HepG2 (cell line): ENCODE measurements at regions not wholly inside any gene's neighbourhood (a gene's known extent, or its start where the extent isn't known, plus 50 kb on each side); places are given as distances from the start of the nearest gene placed in this dataset.
A peak's percentile ranks its signal among the peaks of the same experiment; 100 is the strongest.

Source experiments
- ATAC-seq: fragments of 200-7000 bp; cut with Tn5 transposase; 3 replicates; pipeline ENCODE4 v1.9.1; 2020; ENCODE audit warnings: mild to moderate bottlenecking, moderate library complexity
- BruUV-seq: library from RNA; stranded (reverse); fragments of 400-500 nt; replicated peaks from 2 replicates; lab custom pipeline; 2021; lab: Mats Ljungman, UMichigan
- CTCF ChIA-PET: fragments of 300-600 bp; formaldehyde crosslinking; extraction: SDS; loops from one replicate; lab custom pipeline; 2021; ENCODE audit warnings: low total read pairs, inconsistent platforms, low intra/inter-chr PET ratio; lab: Yijun Ruan, JAX
- POLR2A ChIA-PET: fragments of 350-600 bp; sonication (Branson Sonifier 250); formaldehyde crosslinking; loops from one replicate; lab custom pipeline; 2020; ENCODE audit warnings: antibody characterized with exemption, inconsistent platforms; lab: Yijun Ruan, JAX
- DNase-seq: peaks from one replicate; pipeline ENCODE4 v3.0.0-alpha.2; 2015; ENCODE audit warnings: low spot score
- FAIRE-seq: peaks from 3 replicates; lab custom pipeline; 2011; peaks lifted over from hg19 to GRCh38; lab: Jason Lieb, UNC
- H2AFZ ChIP-seq: one replicate; pipeline ENCODE4 v1.6.1; 2011; ENCODE audit warnings: low read length, inconsistent platforms
- H3K27ac ChIP-seq: fragments of 300-600 bp; 3 replicates; pipeline ENCODE4 v1.8.0; 2011; ENCODE audit warnings: mixed run types, mild to moderate bottlenecking, mixed read lengths, low read length, inconsistent platforms; ENCODE audit not compliant: insufficient read depth; ENCODE audit errors: extremely low read length
- H3K27me3 ChIP-seq, 2 experiments: fragments of 200-600 bp in 1 of 2; 2 replicates in 1 of 2; 3 replicates in 1 of 2; pipeline versions ENCODE4 v1.6.0 to v1.8.0; 2011; ENCODE audit warnings: low read length in 2 of 2, mild to moderate bottlenecking in 2 of 2, moderate library complexity in 2 of 2, inconsistent platforms in 1 of 2; ENCODE audit not compliant: insufficient read depth in 2 of 2, control insufficient read depth in 1 of 2
- H3K36me3 ChIP-seq, 2 experiments: fragments of 200-600 bp in 1 of 2; replicated peaks in 1 of 2; 2 replicates in 1 of 2; 3 replicates in 1 of 2; pipeline versions ENCODE4 v1.5.1 to v1.8.0; 2011; ENCODE audit warnings: low read length in 2 of 2, inconsistent platforms in 1 of 2; ENCODE audit not compliant: insufficient read depth in 2 of 2, control insufficient read depth in 1 of 2
- H3K4me1 ChIP-seq: 2 replicates; pipeline ENCODE4 v1.5.1; 2012; ENCODE audit warnings: low read length, inconsistent platforms; ENCODE audit not compliant: insufficient read depth
- H3K4me2 ChIP-seq: 2 replicates; pipeline ENCODE4 v1.6.0; 2011; ENCODE audit warnings: low read depth, low read length, inconsistent platforms
- H3K4me3 ChIP-seq, 3 experiments: fragments of 200-600 bp in 1 of 3; sonication (generic), shearing (Covaris generic) in 1 of 3; replicated peaks in 1 of 3; 2 replicates each; pipeline ENCODE4 v1.5.1; 2011 to 2016; ENCODE audit warnings: low read length in 3 of 3, inconsistent platforms in 2 of 3, low read depth in 2 of 3, mild to moderate bottlenecking in 2 of 3, control low read depth in 1 of 3, mixed read lengths in 1 of 3; ENCODE audit not compliant: insufficient read depth in 1 of 3
- H3K79me2 ChIP-seq: one replicate; pipeline ENCODE4 v1.6.1; 2011; ENCODE audit warnings: low read length, inconsistent platforms; ENCODE audit not compliant: insufficient read depth
- H3K9ac ChIP-seq: 2 replicates; pipeline ENCODE4 v1.6.0; 2011; ENCODE audit warnings: mild to moderate bottlenecking, low read depth, low read length, inconsistent platforms; ENCODE audit not compliant: insufficient read depth
- H3K9me3 ChIP-seq: 2 replicates; pipeline ENCODE4 v1.5.1; 2012; ENCODE audit warnings: mild to moderate bottlenecking, low read length
- H4K20me1 ChIP-seq: 2 replicates; pipeline ENCODE4 v1.6.0; 2011; ENCODE audit warnings: inconsistent platforms, mild to moderate bottlenecking, low read length, moderate library complexity; ENCODE audit not compliant: insufficient read depth
- CENPBD1 ChIP-seq: sonication (generic); formaldehyde crosslinking; IDR thresholded peaks from 2 replicates; pipeline ENCODE4 v1.8.0; 2022; ENCODE audit warnings: missing genetic modification reagents, low read depth, mild to moderate bottlenecking, borderline replicate concordance
- FOXA3 ChIP-seq: IDR thresholded peaks from 2 replicates; pipeline ENCODE4 v1.6.1; 2016; ENCODE audit warnings: missing genetic modification reagents, missing compliant biosample characterization
- JARID2 ChIP-seq: sonication (generic); formaldehyde crosslinking; IDR thresholded peaks from 2 replicates; pipeline ENCODE4 v1.8.1; 2023; ENCODE audit warnings: missing genetic modification reagents, inconsistent platforms; ENCODE audit not compliant: insufficient replicate concordance
- PLRG1 ChIP-seq: fragments of 450-650 bp; conservative IDR thresholded peaks from 2 replicates; pipeline ENCODE4 v1.6.1; 2016
- PTBP1 ChIP-seq: fragments of 200-400 bp; formaldehyde crosslinking; IDR thresholded peaks from 2 replicates; pipeline ENCODE4 v1.6.1; 2018; ENCODE audit warnings: low read length, low read depth; ENCODE audit not compliant: poor library complexity, severe bottlenecking
- RFX1 ChIP-seq: fragments of 450-650 bp; IDR thresholded peaks from 2 replicates; pipeline ENCODE4 v1.6.1; 2017
- ZNF788 ChIP-seq: sonication (generic); formaldehyde crosslinking; IDR thresholded peaks from 2 replicates; pipeline ENCODE4 v1.5.0; 2020; ENCODE audit warnings: mild to moderate bottlenecking, missing genetic modification reagents, borderline replicate concordance
- WGBS: methylation state at CpG from one replicate; pipeline ENCODE4 v1.1.6; 2017; ENCODE audit warnings: low lambda C conversion rate; 5-methylcytosine and 5-hydroxymethylcytosine counted together
- in situ Hi-C: cut with HindIII; loops from 2 replicates; pipeline ENCODE4 v1.10.0; 2017; ENCODE audit warnings: low pct_unique_long_range_greater_than_20kb; ENCODE audit not compliant: extremely low pct_ligation_motif_present
- intact Hi-C: fragments of 100-400 bp; cut with micrococcal nuclease; formaldehyde crosslinking; loops from one replicate; pipeline ENCODE4 v1.10.0; 2022; ENCODE audit not compliant: unreplicated experiment
- TF ChIP-seq, protein P1 (sequence below): sonication (generic); formaldehyde crosslinking; conservative IDR thresholded peaks from 2 replicates; pipeline ENCODE4 v1.8.0; 2022; ENCODE audit warnings: low read depth, missing genetic modification reagents
- TF ChIP-seq, protein P2 (sequence below): sonication (generic); formaldehyde crosslinking; IDR thresholded peaks from 2 replicates; pipeline ENCODE4 v1.8.0; 2022; ENCODE audit warnings: mild to moderate bottlenecking, missing genetic modification reagents, moderate library complexity

- Histone ChIP-seq H3K36me3 (no peaks in the 10 kb centered on the region), H3K4me2 (no peak overlapping the region), H3K4me3 (no peak overlapping the region), H3K9ac (no peak overlapping the region), H3K27me3 (no peaks in the 10 kb centered on the region), H4K20me1 (no peaks in the 10 kb centered on the region), H2AFZ (no peak overlapping the region), H3K79me2 (no peaks in the 10 kb centered on the region), H3K27ac (no peak overlapping the region), H3K4me1 (no peaks in the 10 kb centered on the region), H3K9me3 (no peaks in the 10 kb centered on the region)
- BruUV-seq = no TSS peak
- CTCF ChIA-PET = no interaction called here
- ATAC-seq (no peak), FAIRE-seq (no peak), DNase-seq (no peak)
- WGBS = 4% methylated on average over 1 of the region's 1 CpG
- in situ Hi-C loops (no loop called here), intact Hi-C loops (no loop called here)
- TF ChIP-seq FOXA3 (CRISPR knock-in tag) (no peak), PLRG1 (no peak), RFX1 (peak; percentile 43; the same call in 1 of the 2 replicates)
- POLR2A ChIA-PET = no interaction called here
These were observed 101.8 kb upstream of the ERBB4 start for GRCh38 chr2:212640428-212640827.

GRCh38 chr2:212638694-212639093 lies 100.1 kb upstream of the ERBB4 start:
- Histone ChIP-seq H3K36me3 (no peaks in the 10 kb centered on the region), H3K27ac (no peak overlapping the region), H3K4me1 (no peaks in the 10 kb centered on the region), H3K27me3 (no peaks in the 10 kb centered on the region), H2AFZ (no peak overlapping the region), H4K20me1 (no peaks in the 10 kb centered on the region), H3K9ac (no peak overlapping the region), H3K79me2 (no peaks in the 10 kb centered on the region), H3K4me3 (no peak overlapping the region), H3K9me3 (no peaks in the 10 kb centered on the region), H3K4me2 (no peak overlapping the region)
- FAIRE-seq (no peak), ATAC-seq (no peak), DNase-seq (no peak)
- 17% methylated on average over 2 of the region's 2 CpGs for WGBS
- BruUV-seq = no TSS peak
- CTCF ChIA-PET = no interaction called here
- intact Hi-C loops (no loop called here), in situ Hi-C loops (no loop called here)
- POLR2A ChIA-PET = no interaction called here
- TF ChIP-seq CENPBD1 (CRISPR knock-in tag) (no peak), JARID2 (no peak), PTBP1 (no peak), ZNF788 (CRISPR knock-in tag) (no peak)
- TF ChIP-seq, protein P1, sequence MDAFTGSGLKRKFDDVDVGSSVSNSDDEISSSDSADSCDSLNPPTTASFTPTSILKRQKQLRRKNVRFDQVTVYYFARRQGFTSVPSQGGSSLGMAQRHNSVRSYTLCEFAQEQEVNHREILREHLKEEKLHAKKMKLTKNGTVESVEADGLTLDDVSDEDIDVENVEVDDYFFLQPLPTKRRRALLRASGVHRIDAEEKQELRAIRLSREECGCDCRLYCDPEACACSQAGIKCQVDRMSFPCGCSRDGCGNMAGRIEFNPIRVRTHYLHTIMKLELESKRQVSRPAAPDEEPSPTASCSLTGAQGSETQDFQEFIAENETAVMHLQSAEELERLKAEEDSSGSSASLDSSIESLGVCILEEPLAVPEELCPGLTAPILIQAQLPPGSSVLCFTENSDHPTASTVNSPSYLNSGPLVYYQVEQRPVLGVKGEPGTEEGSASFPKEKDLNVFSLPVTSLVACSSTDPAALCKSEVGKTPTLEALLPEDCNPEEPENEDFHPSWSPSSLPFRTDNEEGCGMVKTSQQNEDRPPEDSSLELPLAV (CRISPR knock-in tag) = no peak
- TF ChIP-seq, protein P2, sequence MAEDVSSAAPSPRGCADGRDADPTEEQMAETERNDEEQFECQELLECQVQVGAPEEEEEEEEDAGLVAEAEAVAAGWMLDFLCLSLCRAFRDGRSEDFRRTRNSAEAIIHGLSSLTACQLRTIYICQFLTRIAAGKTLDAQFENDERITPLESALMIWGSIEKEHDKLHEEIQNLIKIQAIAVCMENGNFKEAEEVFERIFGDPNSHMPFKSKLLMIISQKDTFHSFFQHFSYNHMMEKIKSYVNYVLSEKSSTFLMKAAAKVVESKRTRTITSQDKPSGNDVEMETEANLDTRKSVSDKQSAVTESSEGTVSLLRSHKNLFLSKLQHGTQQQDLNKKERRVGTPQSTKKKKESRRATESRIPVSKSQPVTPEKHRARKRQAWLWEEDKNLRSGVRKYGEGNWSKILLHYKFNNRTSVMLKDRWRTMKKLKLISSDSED = no peak
